Spinal cord (tissue), 9 donors: ENCODE measurements at regions not wholly inside any gene's neighbourhood (a gene's known extent, or its start where the extent isn't known, plus 50 kb on each side); places are given as distances from the start of the nearest gene placed in this dataset.

Experiments
- DNase-seq, 6 donors: peaks; one replicate each; pipeline versions ENCODE4 v3.0.0 to v3.0.0-alpha.2; 2013 to 2015; ENCODE audit warnings: low spot score in 6 of 6, low read depth in 4 of 6
- H3K27ac ChIP-seq: one replicate; pipeline ENCODE4 v1.5.1; 2013; ENCODE audit warnings: low read depth, low read length, control low read depth
- H3K27me3 ChIP-seq: one replicate; pipeline ENCODE4 v1.6.1; 2013; ENCODE audit warnings: low read length; ENCODE audit not compliant: control insufficient read depth, insufficient read depth
- H3K36me3 ChIP-seq: one replicate; pipeline ENCODE4 v1.6.1; 2013; ENCODE audit warnings: low read length; ENCODE audit not compliant: control insufficient read depth, insufficient read depth
- H3K4me1 ChIP-seq: one replicate; pipeline ENCODE4 v1.6.1; 2013; ENCODE audit warnings: low read length; ENCODE audit not compliant: control insufficient read depth, insufficient read depth
- H3K4me3 ChIP-seq: one replicate; pipeline ENCODE4 v1.5.1; 2013; ENCODE audit warnings: low read depth, low read length, control low read depth
- H3K9me3 ChIP-seq: one replicate; pipeline ENCODE4 v1.6.1; 2013; ENCODE audit warnings: low read length; ENCODE audit not compliant: control insufficient read depth, insufficient read depth
- WGBS: methylation state at CpG from one replicate; pipeline ENCODE4 v1.1.5; 2013; ENCODE audit warnings: missing lambda C conversion rate; ENCODE audit not compliant: insufficient coverage; 5-methylcytosine and 5-hydroxymethylcytosine counted together
- donor health status: healthy.

DNA sequence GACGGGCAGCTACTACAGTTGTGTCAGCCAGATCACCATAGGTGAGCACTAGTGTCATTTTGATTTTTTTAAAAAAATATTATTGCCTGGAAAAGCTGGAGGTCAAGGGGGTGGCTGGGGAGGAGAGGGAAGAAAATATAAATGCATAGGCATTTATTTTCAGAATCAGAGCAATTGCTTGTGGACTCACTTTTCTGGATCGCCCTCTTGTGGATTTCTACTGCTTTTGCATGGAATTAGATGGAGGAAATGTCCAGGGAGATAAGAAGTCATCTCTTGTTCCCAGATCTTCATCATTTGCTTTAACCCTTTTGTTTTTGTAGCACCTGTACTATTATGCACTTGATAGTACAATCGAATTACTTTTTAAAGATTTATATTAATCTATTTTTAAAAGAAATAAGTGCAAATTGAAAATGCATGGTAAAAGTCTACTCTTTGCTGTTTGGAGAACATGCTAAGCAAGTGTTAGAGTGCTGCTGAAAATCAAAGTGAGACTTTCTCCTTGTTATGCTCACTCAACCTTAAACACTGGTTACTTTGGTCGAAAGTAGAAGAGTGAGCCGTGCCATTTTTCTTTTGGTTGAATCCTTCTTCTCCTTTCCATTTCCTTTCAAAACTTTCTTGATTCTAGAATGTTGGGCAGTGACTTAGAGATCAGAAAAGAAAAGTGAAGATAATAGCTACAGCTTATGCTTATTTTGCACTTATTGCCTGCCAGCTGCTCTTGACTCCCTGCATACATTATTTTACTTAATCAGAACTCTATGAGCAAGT lies 60.6 kb upstream of the ANO4 start:
- no CpG with 5 or more reads among the region's 5 CpGs for WGBS
- DNase-seq: peak in 2 of 6 donors; percentile 73 to 78
- Histone ChIP-seq H3K4me3 (no peak overlapping the region), H3K9me3 (no peaks in the 10 kb centered on the region), H3K36me3 (no peaks in the 10 kb centered on the region), H3K27me3 (peaks cover 5% of the 10 kb centered on the region), H3K27ac (no peak overlapping the region), H3K4me1 (no peaks in the 10 kb centered on the region)

DNA sequence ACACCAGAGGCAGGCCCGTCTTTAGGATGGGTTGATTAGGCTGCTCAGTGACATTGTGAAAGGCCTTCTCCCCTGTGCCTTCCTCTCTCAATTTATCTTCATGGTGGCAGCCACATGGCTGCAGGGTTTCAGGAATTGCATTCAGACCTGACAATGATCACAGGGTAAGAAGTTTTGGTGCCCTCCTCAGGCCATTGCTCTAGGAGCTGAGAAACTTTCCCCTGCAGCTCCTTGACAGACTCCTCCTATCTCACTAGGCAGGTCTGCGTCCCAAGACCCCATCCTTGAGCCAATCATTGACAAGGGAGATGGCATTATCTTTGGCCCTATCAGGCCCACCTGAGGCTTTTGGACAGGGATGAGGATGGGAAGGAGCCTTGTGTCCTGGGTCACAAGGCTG lies 57.4 kb upstream of the ANO4 start:
- no peak overlapping the region for H3K27ac ChIP-seq
- H3K27me3 ChIP-seq: peaks cover 5% of the 10 kb centered on the region
- no peak for DNase-seq
- H3K9me3 ChIP-seq: no peaks in the 10 kb centered on the region
- no peak overlapping the region for H3K4me3 ChIP-seq
- WGBS: 71% methylated on average over 1 of the region's 2 CpGs
- no peaks in the 10 kb centered on the region for H3K36me3 ChIP-seq
- no peaks in the 10 kb centered on the region for H3K4me1 ChIP-seq

DNA sequence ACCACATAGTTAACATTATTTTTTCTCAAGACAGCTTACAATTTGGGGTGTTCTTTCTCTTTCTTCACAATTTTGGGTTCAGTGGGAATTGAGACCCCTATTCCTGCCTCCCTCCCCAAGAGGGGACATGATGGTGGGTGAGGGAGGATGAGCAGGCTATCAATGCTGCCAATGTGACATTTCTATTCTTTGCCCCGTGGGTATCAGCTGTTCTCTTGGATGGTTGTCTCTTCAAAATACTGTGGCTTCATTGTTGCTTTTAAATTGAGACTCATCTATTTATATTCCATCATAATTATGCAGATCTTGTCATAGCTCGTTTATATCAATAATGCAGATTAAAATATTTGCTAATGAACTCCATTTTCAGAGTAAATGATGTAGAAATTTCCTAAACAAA lies 56.5 kb upstream of the ANO4 start:
- Histone ChIP-seq H3K36me3 (no peaks in the 10 kb centered on the region), H3K4me3 (no peak overlapping the region), H3K9me3 (no peaks in the 10 kb centered on the region), H3K4me1 (no peaks in the 10 kb centered on the region), H3K27ac (no peak overlapping the region), H3K27me3 (peaks cover 4% of the 10 kb centered on the region)
- WGBS: no CpG with 5 or more reads among the region's 2 CpGs
- DNase-seq: no peak

DNA sequence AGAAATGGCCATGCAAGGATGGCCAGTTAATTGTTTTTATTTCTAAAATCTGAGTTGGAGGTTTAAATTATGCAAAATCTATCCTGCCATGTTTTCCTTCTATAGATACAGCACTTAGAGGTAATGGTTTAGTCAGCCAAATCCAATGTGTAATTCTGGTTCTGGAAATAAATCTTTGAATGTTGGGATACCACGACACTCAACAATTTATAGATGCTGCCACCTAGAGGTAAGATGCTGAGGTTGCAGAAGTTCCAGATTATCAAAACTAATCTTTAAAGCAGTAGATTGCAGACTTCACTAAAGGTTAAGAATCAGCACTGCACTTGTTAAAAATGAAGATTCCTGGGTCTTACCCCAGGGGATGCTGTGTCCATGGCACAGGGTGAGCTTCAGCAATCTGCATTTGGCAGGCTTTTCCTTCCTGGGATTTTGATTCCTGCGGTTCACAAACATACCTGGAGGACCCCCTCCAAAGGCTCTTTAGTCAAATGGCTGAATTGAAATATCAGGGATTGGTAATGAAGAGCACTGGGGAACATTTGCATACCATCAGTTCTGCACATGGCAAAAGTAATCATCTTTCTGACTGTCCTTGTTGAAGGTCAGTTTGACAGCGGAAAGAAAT lies 53.4 kb upstream of the ANO4 start:
- no peak overlapping the region for H3K4me3 ChIP-seq
- 80% methylated on average over 1 of the region's 3 CpGs for WGBS
- H3K27me3 ChIP-seq: no peaks in the 10 kb centered on the region
- H3K9me3 ChIP-seq: no peaks in the 10 kb centered on the region
- DNase-seq: peak in 2 of 6 donors; percentile 53 to 79
- H3K4me1 ChIP-seq: no peaks in the 10 kb centered on the region
- no peak overlapping the region for H3K27ac ChIP-seq
- H3K36me3 ChIP-seq: no peaks in the 10 kb centered on the region

DNA sequence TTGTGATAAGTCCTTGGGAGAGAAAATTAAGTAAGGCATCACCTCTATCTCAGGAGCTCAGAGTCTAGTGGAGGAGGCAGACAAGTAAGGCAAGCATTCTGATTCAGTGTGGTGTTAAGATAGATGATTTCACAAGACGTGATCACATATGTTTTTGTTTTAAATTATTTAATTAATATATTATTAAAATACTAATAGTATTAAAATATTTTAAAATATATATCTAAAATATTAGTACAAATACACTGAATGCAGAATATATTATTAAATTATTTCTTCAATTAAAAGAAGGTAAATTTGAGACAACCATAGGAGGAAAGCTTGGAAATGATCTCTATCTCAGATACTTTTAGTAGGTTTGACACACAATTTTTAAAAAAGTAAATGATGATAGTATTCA lies 51.5 kb upstream of the ANO4 start:
- DNase-seq: no peak
- Histone ChIP-seq H3K4me1 (no peaks in the 10 kb centered on the region), H3K27me3 (no peaks in the 10 kb centered on the region), H3K9me3 (no peaks in the 10 kb centered on the region), H3K4me3 (no peak overlapping the region), H3K36me3 (no peaks in the 10 kb centered on the region), H3K27ac (no peak overlapping the region)
- no CpG with 5 or more reads among the region's 1 CpG for WGBS
